ENCODE measurements at regions not wholly inside any gene's neighbourhood (a gene's known extent, or its start where the extent isn't known, plus 50 kb on each side); places are given as distances from the start of the nearest gene placed in this dataset.

DNA sequence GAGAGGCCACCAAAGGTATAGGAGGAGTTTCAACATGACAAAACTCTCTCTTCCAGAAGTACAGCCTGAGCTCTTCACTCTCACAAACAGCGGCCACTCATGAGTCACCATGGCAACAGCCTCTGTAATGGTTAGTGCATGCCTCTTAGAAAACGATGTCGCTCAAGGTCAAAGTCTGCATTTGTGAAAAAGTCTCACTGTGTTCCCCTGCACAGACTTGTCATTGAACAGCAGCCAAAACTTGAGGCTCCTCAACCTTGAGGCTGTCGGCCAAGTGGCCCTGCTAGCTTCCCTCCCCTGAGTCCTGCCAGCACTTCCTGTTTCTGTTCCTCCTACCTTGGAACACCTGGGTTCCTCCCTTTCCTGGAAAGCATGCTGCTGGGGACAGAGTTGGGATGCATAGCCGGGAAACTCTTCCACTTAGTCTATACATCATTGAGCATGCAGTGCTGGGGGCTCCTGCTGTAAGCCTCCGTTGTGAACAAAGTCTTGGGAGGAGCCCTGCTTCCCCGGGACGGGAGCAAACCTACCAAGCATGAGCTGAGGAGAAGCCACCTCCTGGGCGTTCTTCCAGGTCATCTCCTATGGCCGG, 66.6 kb downstream of the ING2 start:
- no peak for TF ChIP-seq CTCF (IDR thresholded peaks at IDR 0.05)
- no peak for TF ChIP-seq EZH2 (IDR thresholded peaks at IDR 0.05; ENCODE audit: borderline replicate concordance, insufficient read depth, low read depth, low read length, poor library complexity, severe bottlenecking)

Data from B cell (primary cell).